ENCODE measurements at regions not wholly inside any gene's neighbourhood (a gene's known extent, or its start where the extent isn't known, plus 50 kb on each side); places are given as distances from the start of the nearest gene placed in this dataset.

DNA sequence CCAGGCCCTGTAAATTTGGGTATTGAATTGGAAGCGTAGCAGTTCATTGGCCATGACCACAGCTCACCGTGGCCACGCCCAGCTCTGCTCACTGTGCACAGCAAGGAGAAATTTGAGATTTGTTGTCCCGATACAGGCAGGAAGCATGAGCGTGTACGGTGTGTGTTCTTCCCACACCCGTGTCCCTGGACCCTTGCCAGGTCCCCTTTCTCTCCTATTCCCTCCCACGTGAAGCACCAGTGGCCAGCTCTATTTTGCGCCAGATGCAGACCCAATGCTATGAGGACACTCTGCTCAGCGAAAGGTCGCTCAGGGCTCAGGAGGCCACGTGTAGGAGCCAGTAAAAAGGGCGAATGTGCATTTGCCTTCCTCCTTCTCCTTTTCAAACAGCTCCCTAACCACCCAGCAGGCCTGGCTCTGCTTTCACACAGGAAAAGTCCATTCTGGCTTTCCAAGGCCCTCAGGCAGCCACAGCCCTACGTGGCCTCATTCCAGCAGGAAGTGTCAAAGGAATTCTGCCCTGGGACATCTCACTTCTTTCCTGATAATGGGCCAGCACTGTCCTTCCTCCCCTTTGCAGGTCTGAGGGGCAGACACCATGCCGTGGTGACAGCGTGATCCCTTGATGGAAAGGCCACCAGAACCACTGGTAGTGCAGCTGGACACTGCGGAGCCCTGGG lies 499.2 kb upstream of the CDH4 start:
- H3K9me3 ChIP-seq (ENCODE audit: control insufficient read depth, low read length) = no peaks in the 10 kb centered on the region
- H3K27me3 ChIP-seq (ENCODE audit: control insufficient read depth in 1 of 2, insufficient read depth in 2 of 2, low read length in 1 of 2) = no peaks in the 10 kb centered on the region
- H3K36me3 ChIP-seq (ENCODE audit: control insufficient read depth in 1 of 2, insufficient read depth in 2 of 2, low read length in 1 of 2) = no peaks in the 10 kb centered on the region
- no peaks in the 10 kb centered on the region for H3K4me1 ChIP-seq (ENCODE audit: control insufficient read depth in 1 of 2, insufficient read depth in 2 of 2, low read length in 2 of 2)
- no peak for ATAC-seq (ENCODE audit: low FRiP score)
- no peak for DNase-seq
- 68 to 69% methylated on average over 17 of the region's 17 CpGs for WGBS, 2 donors
- H3K4me3 ChIP-seq (ENCODE audit: low read length in 2 of 2) = no peak overlapping the region
- intact Hi-C loops (cut with DNase I) = no loop called here
- no peak overlapping the region for H3K27ac ChIP-seq (ENCODE audit: low read depth in 1 of 2, low read length in 2 of 2)

DNA sequence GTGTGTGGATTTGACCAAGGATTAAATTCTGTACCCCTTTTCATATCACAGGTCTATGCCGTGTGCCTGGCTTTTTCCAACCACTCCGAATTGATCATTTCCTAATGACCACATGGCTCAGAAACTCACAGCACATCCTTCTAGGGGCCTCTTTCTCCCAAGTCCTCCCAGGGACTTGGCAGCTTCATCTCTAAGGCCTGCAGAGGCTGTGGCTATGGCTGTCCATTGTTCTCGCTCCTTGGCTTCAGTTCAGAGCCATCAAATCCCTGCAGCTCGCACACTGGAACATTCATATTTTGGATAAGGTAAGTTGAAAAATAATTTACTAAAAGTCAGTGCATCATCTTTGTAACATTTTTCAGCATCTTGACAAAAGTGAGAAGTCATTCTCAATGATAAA lies 497.2 kb upstream of the CDH4 start:
- H3K36me3 ChIP-seq (ENCODE audit: control insufficient read depth in 1 of 2, insufficient read depth in 2 of 2, low read length in 1 of 2) = no peaks in the 10 kb centered on the region
- intact Hi-C loops (cut with DNase I) = no loop called here

GRCh38 chr20:60759651-60760050 lies 492.4 kb upstream of the CDH4 start:
- intact Hi-C loops (cut with DNase I) = no loop called here
- Histone ChIP-seq H3K4me3 (ENCODE audit: low read length in 2 of 2) (no peak overlapping the region), H3K4me1 (ENCODE audit: control insufficient read depth in 1 of 2, insufficient read depth in 2 of 2, low read length in 2 of 2) (no peaks in the 10 kb centered on the region), H3K36me3 (ENCODE audit: control insufficient read depth in 1 of 2, insufficient read depth in 2 of 2, low read length in 1 of 2) (no peaks in the 10 kb centered on the region), H3K27ac (ENCODE audit: low read depth in 1 of 2, low read length in 2 of 2) (no peak overlapping the region), H3K9me3 (ENCODE audit: control insufficient read depth, low read length) (no peaks in the 10 kb centered on the region), H3K27me3 (ENCODE audit: control insufficient read depth in 1 of 2, insufficient read depth in 2 of 2, low read length in 1 of 2) (no peaks in the 10 kb centered on the region)
- ATAC-seq (ENCODE audit: low FRiP score) (no peak), DNase-seq (no peak)
- whole genome bisulfite sequencing, 2 donors = 72% methylated on average over 6 of the region's 6 CpGs

More for the DNA sequence above, 497.2 kb upstream of the CDH4 start:
- no peaks in the 10 kb centered on the region for H3K4me1 ChIP-seq (ENCODE audit: control insufficient read depth in 1 of 2, insufficient read depth in 2 of 2, low read length in 2 of 2)
- DNase-seq = no peak
- no peak overlapping the region for H3K27ac ChIP-seq (ENCODE audit: low read depth in 1 of 2, low read length in 2 of 2)
- no peaks in the 10 kb centered on the region for H3K9me3 ChIP-seq (ENCODE audit: control insufficient read depth, low read length)
- ATAC-seq (ENCODE audit: low FRiP score) = no peak
- no peaks in the 10 kb centered on the region for H3K27me3 ChIP-seq (ENCODE audit: control insufficient read depth in 1 of 2, insufficient read depth in 2 of 2, low read length in 1 of 2)
- no peak overlapping the region for H3K4me3 ChIP-seq (ENCODE audit: low read length in 2 of 2)
- 67 to 68% methylated on average over 4 of the region's 4 CpGs for WGBS, 2 donors

GRCh38 chr20:60760256-60761000 lies 491.6 kb upstream of the CDH4 start:
- H3K27ac ChIP-seq (ENCODE audit: low read depth in 1 of 2, low read length in 2 of 2) = no peak overlapping the region
- no peaks in the 10 kb centered on the region for H3K4me1 ChIP-seq (ENCODE audit: control insufficient read depth in 1 of 2, insufficient read depth in 2 of 2, low read length in 2 of 2)
- no peaks in the 10 kb centered on the region for H3K9me3 ChIP-seq (ENCODE audit: control insufficient read depth, low read length)
- no peaks in the 10 kb centered on the region for H3K27me3 ChIP-seq (ENCODE audit: control insufficient read depth in 1 of 2, insufficient read depth in 2 of 2, low read length in 1 of 2)
- 72% methylated on average over 6 of the region's 6 CpGs for WGBS, 2 donors
- intact Hi-C loops (cut with DNase I) = no loop called here
- H3K36me3 ChIP-seq (ENCODE audit: control insufficient read depth in 1 of 2, insufficient read depth in 2 of 2, low read length in 1 of 2) = no peaks in the 10 kb centered on the region
- no peak for DNase-seq
- H3K4me3 ChIP-seq (ENCODE audit: low read length in 2 of 2) = no peak overlapping the region
- ATAC-seq (ENCODE audit: low FRiP score) = no peak

DNA sequence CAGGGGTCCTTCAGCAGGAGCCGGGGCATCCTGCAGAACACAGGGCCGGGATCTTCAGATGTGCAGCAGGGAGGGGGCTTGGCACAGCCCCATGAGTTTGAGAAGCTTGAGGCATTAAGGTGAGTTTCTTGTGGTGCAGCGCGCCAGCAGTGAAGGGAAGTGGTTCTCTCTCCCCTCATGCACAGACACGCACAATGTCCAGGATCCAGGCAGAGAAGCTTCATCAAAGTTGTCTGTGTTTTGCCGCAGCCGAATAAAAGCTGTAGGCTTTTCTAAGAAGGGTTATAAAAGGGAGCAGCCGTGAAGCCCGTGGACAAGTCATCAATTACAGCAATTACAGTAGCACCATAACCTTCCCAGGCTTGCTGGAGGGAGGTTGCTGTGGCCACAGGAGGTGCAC lies 491.0 kb upstream of the CDH4 start:
- WGBS, 2 donors = 66 to 68% methylated on average over 9 of the region's 9 CpGs
- DNase-seq (no peak), ATAC-seq (ENCODE audit: low FRiP score) (no peak)
- Histone ChIP-seq H3K36me3 (ENCODE audit: control insufficient read depth in 1 of 2, insufficient read depth in 2 of 2, low read length in 1 of 2) (no peaks in the 10 kb centered on the region), H3K27me3 (ENCODE audit: control insufficient read depth in 1 of 2, insufficient read depth in 2 of 2, low read length in 1 of 2) (no peaks in the 10 kb centered on the region), H3K27ac (ENCODE audit: low read depth in 1 of 2, low read length in 2 of 2) (no peak overlapping the region), H3K4me3 (ENCODE audit: low read length in 2 of 2) (no peak overlapping the region), H3K4me1 (ENCODE audit: control insufficient read depth in 1 of 2, insufficient read depth in 2 of 2, low read length in 2 of 2) (no peaks in the 10 kb centered on the region), H3K9me3 (ENCODE audit: control insufficient read depth, low read length) (no peaks in the 10 kb centered on the region)
- intact Hi-C loops (cut with DNase I) = no loop called here

- ATAC-seq (ENCODE audit: low FRiP score) = no peak
- 92 to 93% methylated on average over 6 of the region's 6 CpGs for WGBS, 2 donors
- no peaks in the 10 kb centered on the region for H3K36me3 ChIP-seq (ENCODE audit: control insufficient read depth in 1 of 2, insufficient read depth in 2 of 2, low read length in 1 of 2)
- no peak overlapping the region for H3K4me3 ChIP-seq (ENCODE audit: low read length in 2 of 2)
- no peaks in the 10 kb centered on the region for H3K27me3 ChIP-seq (ENCODE audit: control insufficient read depth in 1 of 2, insufficient read depth in 2 of 2, low read length in 1 of 2)
- no peak for DNase-seq
- no peaks in the 10 kb centered on the region for H3K4me1 ChIP-seq (ENCODE audit: control insufficient read depth in 1 of 2, insufficient read depth in 2 of 2, low read length in 2 of 2)
- H3K27ac ChIP-seq (ENCODE audit: low read depth in 1 of 2, low read length in 2 of 2) = no peak overlapping the region
- H3K9me3 ChIP-seq (ENCODE audit: control insufficient read depth, low read length) = no peaks in the 10 kb centered on the region
- intact Hi-C loops (cut with DNase I) = no loop called here
Measured at GRCh38 chr20:60762386-60762785, 489.7 kb upstream of the CDH4 start.

- no peak overlapping the region for H3K4me3 ChIP-seq (ENCODE audit: low read length in 2 of 2)
- no peak overlapping the region for H3K27ac ChIP-seq (ENCODE audit: low read depth in 1 of 2, low read length in 2 of 2)
- H3K36me3 ChIP-seq (ENCODE audit: control insufficient read depth in 1 of 2, insufficient read depth in 2 of 2, low read length in 1 of 2) = no peaks in the 10 kb centered on the region
- no peak for ATAC-seq (ENCODE audit: low FRiP score)
- H3K27me3 ChIP-seq (ENCODE audit: control insufficient read depth in 1 of 2, insufficient read depth in 2 of 2, low read length in 1 of 2) = no peaks in the 10 kb centered on the region
- no peaks in the 10 kb centered on the region for H3K9me3 ChIP-seq (ENCODE audit: control insufficient read depth, low read length)
- intact Hi-C loops (cut with DNase I) = no loop called here
- H3K4me1 ChIP-seq (ENCODE audit: control insufficient read depth in 1 of 2, insufficient read depth in 2 of 2, low read length in 2 of 2) = no peaks in the 10 kb centered on the region
- DNase-seq = no peak
- WGBS, 2 donors = 89 to 90% methylated on average over 4 of the region's 4 CpGs
Measured at GRCh38 chr20:60764328-60764727, 487.7 kb upstream of the CDH4 start.

GRCh38 chr20:60764771-60765170 lies 487.3 kb upstream of the CDH4 start:
- Histone ChIP-seq H3K9me3 (ENCODE audit: control insufficient read depth, low read length) (no peaks in the 10 kb centered on the region), H3K4me3 (ENCODE audit: low read length in 2 of 2) (no peak overlapping the region), H3K27me3 (ENCODE audit: control insufficient read depth in 1 of 2, insufficient read depth in 2 of 2, low read length in 1 of 2) (no peaks in the 10 kb centered on the region), H3K27ac (ENCODE audit: low read depth in 1 of 2, low read length in 2 of 2) (no peak overlapping the region), H3K36me3 (ENCODE audit: control insufficient read depth in 1 of 2, insufficient read depth in 2 of 2, low read length in 1 of 2) (no peaks in the 10 kb centered on the region), H3K4me1 (ENCODE audit: control insufficient read depth in 1 of 2, insufficient read depth in 2 of 2, low read length in 2 of 2) (no peaks in the 10 kb centered on the region)
- no peak for DNase-seq
- WGBS, 2 donors = 67 to 72% methylated on average over 9 of the region's 9 CpGs
- intact Hi-C loops (cut with DNase I) = no loop called here
- no peak for ATAC-seq (ENCODE audit: low FRiP score)

GRCh38 chr20:60765821-60766403 lies 486.1 kb upstream of the CDH4 start:
- ATAC-seq (ENCODE audit: low FRiP score) = no peak

More at GRCh38 chr20:60765821-60766403, 486.1 kb upstream of the CDH4 start:
- Histone ChIP-seq H3K4me3 (ENCODE audit: low read length in 2 of 2) (no peak overlapping the region), H3K27me3 (ENCODE audit: control insufficient read depth in 1 of 2, insufficient read depth in 2 of 2, low read length in 1 of 2) (no peaks in the 10 kb centered on the region), H3K4me1 (ENCODE audit: control insufficient read depth in 1 of 2, insufficient read depth in 2 of 2, low read length in 2 of 2) (no peaks in the 10 kb centered on the region), H3K27ac (ENCODE audit: low read depth in 1 of 2, low read length in 2 of 2) (no peak overlapping the region), H3K36me3 (ENCODE audit: control insufficient read depth in 1 of 2, insufficient read depth in 2 of 2, low read length in 1 of 2) (no peaks in the 10 kb centered on the region), H3K9me3 (ENCODE audit: control insufficient read depth, low read length) (no peaks in the 10 kb centered on the region)
- intact Hi-C loops (cut with DNase I) = no loop called here
- DNase-seq = no peak
- WGBS, 2 donors = 66% methylated on average over 10 of the region's 10 CpGs
